Neutrophil (primary cell): ENCODE measurements at regions not wholly inside any gene's neighbourhood (a gene's known extent, or its start where the extent isn't known, plus 50 kb on each side); places are given as distances from the start of the nearest gene placed in this dataset.

Source experiments
- H3K27ac ChIP-seq: fragments of 200-600 bp; sonication (generic); 2 replicates; pipeline ENCODE4 v1.5.1; 2016; ENCODE audit warnings: mild to moderate bottlenecking, moderate library complexity
- H3K27me3 ChIP-seq: fragments of 200-600 bp; sonication (generic); 2 replicates; pipeline ENCODE4 v1.6.0; 2016; ENCODE audit warnings: mild to moderate bottlenecking
- H3K36me3 ChIP-seq: fragments of 200-600 bp; sonication (generic); 2 replicates; pipeline ENCODE4 v1.5.1; 2017
- H3K4me1 ChIP-seq, 2 experiments: fragments of 200-600 bp in 1 of 2; sonication (generic) in 1 of 2; 1 replicate in 1 of 2; 2 replicates in 1 of 2; pipeline versions ENCODE4 v1.5.1 to v1.6.1; 2013 to 2016; ENCODE audit warnings: low read depth in 1 of 2, low read length in 1 of 2, mild to moderate bottlenecking in 1 of 2, moderate library complexity in 1 of 2; ENCODE audit not compliant: control insufficient read depth in 1 of 2, insufficient read depth in 1 of 2
- H3K4me3 ChIP-seq, 2 experiments: fragments of 200-600 bp in 1 of 2; sonication (generic) in 1 of 2; 1 replicate in 1 of 2; 2 replicates in 1 of 2; pipeline ENCODE4 v1.5.1; 2013 to 2016; ENCODE audit warnings: low read depth in 1 of 2, low read length in 1 of 2, mild to moderate bottlenecking in 1 of 2, moderate library complexity in 1 of 2
- H3K9me3 ChIP-seq: fragments of 200-600 bp; sonication (generic); 2 replicates; pipeline ENCODE4 v1.5.1; 2016
- CTCF ChIP-seq: fragments of 200-600 bp; sonication (generic); IDR thresholded peaks from 2 replicates; pipeline ENCODE4 v1.5.1; 2016; ENCODE audit warnings: antibody characterized with exemption

GRCh38 chr3:72169561-72170472 lies 384.9 kb upstream of the PROK2 start:
- H3K4me3 ChIP-seq: no peak overlapping the region
- no peaks in the 10 kb centered on the region for H3K36me3 ChIP-seq
- no peak for TF ChIP-seq CTCF
- no peaks in the 10 kb centered on the region for H3K27me3 ChIP-seq
- no peaks in the 10 kb centered on the region for H3K9me3 ChIP-seq
- H3K4me1 ChIP-seq: peaks cover 0 to 4% of the 10 kb centered on the region in 2 experiments
- no peak overlapping the region for H3K27ac ChIP-seq

DNA sequence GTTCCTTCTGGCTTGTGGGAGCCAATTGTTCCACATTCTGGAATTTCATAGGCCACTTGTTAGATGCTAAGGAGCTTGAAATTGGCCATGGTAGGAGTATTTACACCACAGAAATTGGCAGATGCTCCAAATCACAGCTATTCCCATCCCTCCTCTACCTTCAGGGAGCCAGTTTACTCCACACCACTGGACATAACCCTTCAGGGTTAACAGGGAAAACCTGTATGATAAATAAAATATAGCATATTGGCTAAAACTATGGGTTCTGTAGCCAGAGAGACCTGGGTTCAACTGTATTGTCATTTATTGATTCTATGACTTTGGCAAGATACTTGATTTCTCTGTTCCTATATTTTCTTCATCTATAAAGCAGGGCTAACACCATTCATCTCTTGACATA lies 384.2 kb upstream of the PROK2 start:
- Histone ChIP-seq H3K4me3 (no peak overlapping the region), H3K4me1 (peaks cover 0 to 7% of the 10 kb centered on the region in 2 experiments), H3K9me3 (no peaks in the 10 kb centered on the region), H3K36me3 (no peaks in the 10 kb centered on the region), H3K27me3 (no peaks in the 10 kb centered on the region), H3K27ac (no peak overlapping the region)
- TF ChIP-seq CTCF: no peak

GRCh38 chr3:72165808-72166207 lies 380.9 kb upstream of the PROK2 start:
- H3K27me3 ChIP-seq: no peaks in the 10 kb centered on the region
- no peak overlapping the region for H3K27ac ChIP-seq
- no peaks in the 10 kb centered on the region for H3K9me3 ChIP-seq
- H3K36me3 ChIP-seq: no peaks in the 10 kb centered on the region
- no peak overlapping the region for H3K4me3 ChIP-seq
- H3K4me1 ChIP-seq: peaks cover 6 to 14% of the 10 kb centered on the region in 2 experiments
- no peak for TF ChIP-seq CTCF

GRCh38 chr3:72165317-72165716 lies 380.4 kb upstream of the PROK2 start:
- no peak for TF ChIP-seq CTCF
- no peaks in the 10 kb centered on the region for H3K36me3 ChIP-seq
- no peak overlapping the region for H3K27ac ChIP-seq
- H3K4me3 ChIP-seq: no peak overlapping the region
- H3K4me1 ChIP-seq: peaks cover 6 to 14% of the 10 kb centered on the region in 2 experiments
- H3K9me3 ChIP-seq: no peaks in the 10 kb centered on the region
- H3K27me3 ChIP-seq: no peaks in the 10 kb centered on the region

GRCh38 chr3:72164635-72164978 lies 379.7 kb upstream of the PROK2 start:
- Histone ChIP-seq H3K4me1 (peaks cover 6 to 10% of the 10 kb centered on the region in 2 experiments), H3K36me3 (no peaks in the 10 kb centered on the region), H3K4me3 (no peak overlapping the region), H3K9me3 (no peaks in the 10 kb centered on the region), H3K27me3 (no peaks in the 10 kb centered on the region), H3K27ac (no peak overlapping the region)
- TF ChIP-seq CTCF: no peak
